ENCODE measurements at regions not wholly inside any gene's neighbourhood (a gene's known extent, or its start where the extent isn't known, plus 50 kb on each side); places are given as distances from the start of the nearest gene placed in this dataset.
"Not testable (repeated sequence)": the region's sequence is repeated elsewhere in the genome, so short reads cannot be mapped to it uniquely, and the experiment has no call there.

DNA sequence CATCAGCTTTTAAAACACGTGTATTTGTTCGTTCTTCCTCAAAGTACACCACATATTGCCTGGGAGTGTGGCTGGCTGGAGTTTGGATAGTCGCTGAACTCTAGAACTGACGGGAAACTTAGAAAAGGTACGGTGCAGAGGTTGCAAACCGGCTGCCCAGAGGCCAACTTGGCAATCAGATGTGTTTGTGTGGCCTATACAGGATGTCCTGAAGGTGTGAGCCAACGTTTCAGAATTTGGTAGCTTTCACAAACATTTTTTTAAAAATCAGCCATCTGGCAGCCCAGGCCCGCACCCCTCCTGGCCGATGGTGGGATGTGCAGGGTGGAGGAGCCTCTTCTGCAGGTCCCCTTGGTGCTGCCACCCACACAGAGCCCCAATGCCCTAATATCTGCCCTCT is 73.6 kb upstream of the SLC25A33 start:
- DNase-seq (ENCODE audit: low read depth, low spot score): no peak

DNA sequence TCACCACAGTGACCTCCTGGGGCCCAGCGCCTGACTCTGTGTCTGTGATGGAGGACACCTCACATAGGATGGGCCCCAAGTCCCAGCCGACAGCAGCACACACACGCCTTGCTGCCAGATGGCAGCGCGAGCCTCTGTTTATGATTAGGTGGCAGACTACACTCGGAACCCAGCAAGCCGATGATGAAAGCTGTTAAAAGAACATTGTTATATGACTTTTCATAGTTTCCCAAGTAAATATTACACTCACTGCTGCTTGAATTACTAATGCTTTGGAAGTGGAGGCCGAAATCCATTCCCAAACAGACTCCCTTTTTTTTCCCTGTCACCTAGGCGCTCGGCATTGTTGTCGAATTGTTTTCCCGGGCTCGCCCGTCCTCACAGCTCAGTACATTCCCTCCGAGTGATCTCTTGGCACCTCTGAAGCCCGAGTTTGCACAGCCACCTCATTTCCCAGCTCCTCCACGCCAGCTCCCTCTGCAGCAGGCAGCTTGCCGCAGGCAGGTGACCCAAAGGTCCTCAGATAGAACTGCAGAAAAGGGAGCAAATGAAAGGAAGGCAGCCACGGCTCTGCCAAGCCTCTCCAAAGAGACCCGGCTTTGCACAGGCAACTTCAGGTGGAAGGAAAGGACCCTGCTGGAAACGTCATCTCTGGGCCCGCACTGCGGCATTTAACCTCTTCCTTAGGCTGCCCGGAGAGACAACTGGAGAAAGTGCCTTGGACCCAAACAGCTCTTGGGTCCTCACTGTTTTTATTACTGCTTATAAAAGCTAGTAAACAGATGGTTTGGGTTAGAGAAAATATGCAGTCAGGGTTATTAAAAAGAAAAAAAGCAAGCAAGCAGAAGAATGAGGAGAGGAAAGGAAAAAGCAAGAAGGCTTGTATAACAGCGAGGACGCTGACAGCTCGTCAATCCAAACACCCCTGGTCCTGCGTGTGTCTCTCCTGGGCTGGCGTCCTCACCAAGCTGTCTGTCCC is 72.2 kb upstream of the SLC25A33 start:
- DNase-seq (ENCODE audit: low read depth, low spot score): no peak

DNA sequence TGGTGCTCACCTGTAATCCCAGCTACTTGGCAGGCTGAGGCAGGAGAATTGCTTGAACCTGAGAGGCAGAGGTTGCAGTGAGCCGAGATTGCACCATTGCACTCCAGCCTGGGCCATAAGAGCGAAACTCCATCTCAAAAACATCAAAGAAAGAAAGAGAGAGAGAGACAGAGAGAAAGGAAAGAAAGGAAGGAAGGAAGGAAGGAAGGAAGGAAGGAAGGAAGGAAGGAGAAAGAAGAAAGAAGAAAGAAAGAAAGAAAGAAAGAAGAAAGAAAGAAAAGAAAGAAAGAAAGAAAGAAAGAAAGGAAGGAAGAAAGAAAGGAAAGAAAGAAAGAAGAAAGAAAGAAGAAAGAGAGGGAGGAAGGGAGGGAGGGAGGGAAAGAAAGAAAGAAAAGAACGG is 69.4 kb upstream of the SLC25A33 start:
- not testable (repeated sequence) for DNase-seq (ENCODE audit: low read depth, low spot score)

DNA sequence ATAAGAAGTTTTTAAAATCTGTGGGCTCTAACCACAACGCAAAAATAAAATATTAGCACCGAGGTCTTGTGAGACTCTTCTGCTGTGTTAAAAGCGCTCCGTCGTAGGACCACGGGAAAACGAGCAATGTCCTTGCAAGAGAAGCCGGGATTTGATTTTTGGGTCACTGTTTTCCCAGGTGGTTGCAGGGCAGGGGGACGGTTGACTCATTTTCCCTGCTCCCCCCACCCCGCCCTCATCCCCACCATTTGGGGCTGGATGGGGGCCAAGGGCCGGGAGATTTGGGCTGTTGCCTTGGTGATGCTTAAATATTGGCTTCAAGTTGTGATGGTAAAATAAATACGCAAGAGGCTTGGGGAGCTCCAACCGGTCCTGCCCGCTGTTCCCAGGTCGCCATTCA is 67.6 kb upstream of the SLC25A33 start:
- no peak for DNase-seq (ENCODE audit: low read depth, low spot score)

DNA sequence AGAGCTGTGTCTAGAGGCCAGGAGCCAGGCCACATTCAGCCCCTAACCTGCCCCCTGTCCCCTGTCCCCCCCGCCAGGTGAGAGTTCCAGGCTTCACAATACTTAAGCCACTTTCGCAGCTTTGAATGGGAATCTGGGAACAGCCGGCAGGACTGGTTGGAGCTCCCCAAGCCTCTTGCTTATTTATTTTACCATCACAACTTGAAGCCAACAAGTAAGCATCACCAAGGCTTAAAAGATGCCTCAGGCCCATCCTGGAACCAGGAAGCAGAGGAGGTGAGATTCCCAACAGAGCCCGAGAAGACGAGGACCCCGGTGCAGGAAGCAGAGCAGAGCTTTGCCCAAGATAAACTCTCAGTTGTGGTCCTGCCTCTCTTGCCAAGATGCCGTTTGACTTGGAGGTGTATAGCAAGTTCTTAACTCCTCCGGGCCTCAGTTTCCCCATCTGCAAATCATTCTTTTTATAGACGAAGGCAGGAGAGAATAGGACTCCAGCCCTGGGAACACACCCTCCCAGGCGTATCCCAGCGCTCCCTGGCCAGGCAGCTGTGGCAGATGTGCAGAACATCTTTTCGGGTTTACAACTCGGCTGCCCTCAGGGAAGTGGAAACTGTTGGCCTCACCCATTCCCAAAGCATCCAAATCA is 66.8 kb upstream of the SLC25A33 start:
- no peak for DNase-seq (ENCODE audit: low read depth, low spot score)

DNA sequence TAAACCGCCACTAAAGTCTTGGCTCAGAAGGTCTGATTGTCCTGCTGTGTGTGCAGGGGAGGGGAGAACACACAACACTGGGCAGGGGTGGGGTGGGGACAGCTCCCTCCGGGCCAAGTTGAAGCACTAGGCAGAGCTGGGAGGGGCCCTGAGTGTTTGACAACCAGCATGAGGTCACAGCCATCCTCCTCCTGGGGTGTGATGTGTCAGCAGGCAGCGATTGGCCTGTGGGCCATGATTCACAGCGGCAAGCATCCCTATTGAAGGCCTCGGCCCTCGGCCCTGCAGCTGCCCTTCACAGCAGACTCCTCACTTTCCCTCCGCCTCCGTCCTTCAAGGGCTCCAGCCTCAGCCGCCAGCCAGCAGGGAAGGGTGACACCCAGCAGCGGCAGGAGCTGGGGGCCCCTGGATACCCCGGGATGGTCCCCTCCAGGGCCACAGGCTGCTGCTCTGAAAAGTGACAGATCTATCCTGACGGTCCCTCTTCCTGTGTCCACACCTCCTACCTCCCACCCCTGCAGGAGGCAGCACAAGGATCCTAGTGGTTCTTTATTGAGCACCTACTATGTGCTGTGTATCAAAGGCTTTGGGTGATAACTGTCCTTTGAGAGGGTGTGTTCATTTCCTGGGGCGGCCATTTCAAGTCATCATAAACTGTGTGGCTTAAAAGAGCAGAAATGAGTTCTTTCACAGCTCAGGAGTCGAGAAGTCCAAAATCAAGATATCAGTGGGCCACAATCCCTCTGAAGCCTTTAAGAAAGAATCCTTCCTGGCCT is 66.0 kb upstream of the SLC25A33 start:
- no peak for DNase-seq (ENCODE audit: low read depth, low spot score)

DNA sequence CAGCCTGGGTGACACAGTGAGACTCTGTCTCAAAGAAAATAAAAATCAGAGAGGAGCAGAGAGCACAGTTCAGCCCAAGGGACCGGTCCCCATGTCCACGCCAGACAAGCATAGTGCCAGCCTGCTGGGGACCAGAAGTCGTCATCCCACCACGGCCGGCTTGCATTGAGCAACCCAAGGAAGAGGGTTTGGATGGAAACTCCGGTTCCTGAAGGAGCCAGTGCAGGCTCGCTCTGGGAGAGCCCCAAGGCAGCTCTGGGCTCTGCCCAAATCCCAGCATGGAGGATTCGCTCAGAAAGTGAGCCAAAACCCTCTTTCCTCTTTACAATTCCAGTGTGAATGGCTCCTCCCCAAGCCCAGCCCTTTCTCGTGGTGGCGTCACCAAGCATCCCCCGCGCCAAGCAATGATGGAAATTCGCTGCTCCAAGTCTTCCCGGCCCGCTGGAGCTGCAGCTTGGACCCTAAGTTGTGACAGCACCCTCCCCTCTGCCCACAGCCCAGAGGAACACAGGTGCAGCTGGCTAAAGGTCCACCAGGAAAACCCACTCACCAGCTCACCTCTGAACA is 64.1 kb upstream of the SLC25A33 start:
- no peak for DNase-seq (ENCODE audit: low read depth, low spot score)

DNA sequence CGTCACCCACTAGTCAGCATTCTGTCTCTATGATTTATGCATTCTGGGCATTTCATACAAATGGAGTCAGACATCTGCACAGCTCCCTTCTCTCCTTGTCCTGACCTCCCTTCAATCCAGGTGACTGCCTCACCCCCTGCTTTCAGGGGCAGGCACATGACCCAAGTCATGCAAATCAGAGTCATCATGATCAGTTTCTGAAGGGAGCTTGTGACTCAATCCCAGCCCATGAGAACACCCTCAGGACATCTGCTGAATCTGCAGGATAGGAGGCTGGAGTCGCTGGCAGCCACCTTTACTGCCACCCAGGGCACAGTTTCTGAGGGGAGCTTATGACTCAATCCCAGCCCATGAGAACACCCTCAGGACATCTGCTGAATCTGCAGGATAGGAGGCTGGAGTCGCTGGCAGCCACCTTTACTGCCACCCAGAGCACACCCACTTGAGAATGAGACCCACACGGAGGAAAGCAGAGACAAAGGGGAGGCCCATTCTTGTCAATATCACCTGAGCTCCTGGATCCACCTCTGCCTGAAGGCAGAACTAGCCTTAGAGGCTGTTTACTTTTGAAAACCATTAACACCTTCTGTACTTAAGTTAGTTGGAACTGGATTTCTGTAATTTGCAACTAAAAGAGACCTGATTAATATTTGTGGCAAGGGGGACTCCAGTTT is 62.3 kb upstream of the SLC25A33 start:
- no peak for DNase-seq (ENCODE audit: low read depth, low spot score)

DNA sequence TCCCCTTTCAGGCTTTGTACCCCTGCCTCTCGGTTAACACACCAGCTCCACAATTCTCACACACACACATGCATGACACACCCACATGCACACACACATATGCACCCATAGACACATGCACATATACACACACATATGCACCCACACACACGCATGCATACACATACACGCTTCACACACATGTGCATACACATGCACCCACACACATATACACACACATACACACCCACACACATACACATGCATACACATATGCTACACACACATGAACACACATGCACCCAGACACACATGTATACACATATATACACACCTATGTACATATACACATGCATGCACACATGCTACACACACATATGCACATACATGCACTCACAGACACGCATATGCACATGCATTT is 61.7 kb upstream of the SLC25A33 start:
- DNase-seq (ENCODE audit: low read depth, low spot score): no peak

DNA sequence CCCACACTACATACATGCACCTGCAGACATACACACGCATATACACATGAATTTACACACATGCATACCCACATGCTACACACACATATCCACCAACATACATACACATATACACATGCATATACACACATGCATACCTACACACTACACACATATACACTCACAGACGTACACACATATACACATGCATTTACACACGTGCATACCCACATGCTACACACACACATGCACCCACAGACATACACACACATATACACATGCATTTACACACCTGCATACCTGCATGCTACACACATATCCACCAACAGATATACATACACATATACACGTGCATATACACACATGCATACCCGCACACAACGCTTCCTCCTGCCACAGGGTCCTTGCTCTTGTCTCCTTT is 61.2 kb upstream of the SLC25A33 start:
- no peak for DNase-seq (ENCODE audit: low read depth, low spot score)

DNA sequence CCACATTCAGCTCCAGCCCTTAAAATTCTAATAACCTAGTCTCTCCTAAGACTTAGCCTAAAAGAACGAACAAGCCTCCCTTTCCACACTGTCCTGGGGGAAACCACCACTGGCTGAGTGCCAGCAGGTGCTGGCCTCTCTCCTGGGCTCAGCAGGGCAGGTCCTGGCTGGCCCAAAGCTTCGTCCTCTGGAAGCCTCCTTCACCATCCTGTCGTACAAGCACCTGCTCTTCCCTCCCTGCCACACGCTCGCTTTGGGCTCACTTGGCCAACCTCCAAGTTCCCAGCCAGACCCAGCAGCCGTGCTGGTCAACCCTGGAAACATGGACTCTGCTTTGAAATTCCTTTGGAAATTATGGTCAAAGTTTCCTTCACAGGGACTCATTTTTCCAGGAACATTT is 58.2 kb upstream of the SLC25A33 start:
- DNase-seq (ENCODE audit: low read depth, low spot score): no peak

DNA sequence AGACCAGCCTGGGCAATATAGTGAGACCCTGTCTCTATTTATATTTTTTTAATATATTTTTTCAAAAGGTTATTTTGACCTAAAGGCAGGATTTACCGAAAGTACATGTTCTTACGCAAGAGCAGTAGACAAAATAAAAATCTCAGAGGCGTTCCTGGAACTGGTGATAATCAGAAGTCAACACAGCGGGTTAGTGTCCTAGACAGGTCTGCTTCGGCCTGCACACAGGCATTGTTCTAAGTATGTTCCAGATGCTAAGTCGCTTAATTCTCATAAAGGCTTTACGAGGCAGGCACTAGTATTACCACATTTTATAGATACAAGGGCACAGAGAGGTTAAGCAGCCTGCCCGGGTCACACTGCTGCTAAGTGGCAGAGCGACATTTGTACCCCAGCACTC is 56.9 kb upstream of the SLC25A33 start:
- no peak for DNase-seq (ENCODE audit: low read depth, low spot score)

DNA sequence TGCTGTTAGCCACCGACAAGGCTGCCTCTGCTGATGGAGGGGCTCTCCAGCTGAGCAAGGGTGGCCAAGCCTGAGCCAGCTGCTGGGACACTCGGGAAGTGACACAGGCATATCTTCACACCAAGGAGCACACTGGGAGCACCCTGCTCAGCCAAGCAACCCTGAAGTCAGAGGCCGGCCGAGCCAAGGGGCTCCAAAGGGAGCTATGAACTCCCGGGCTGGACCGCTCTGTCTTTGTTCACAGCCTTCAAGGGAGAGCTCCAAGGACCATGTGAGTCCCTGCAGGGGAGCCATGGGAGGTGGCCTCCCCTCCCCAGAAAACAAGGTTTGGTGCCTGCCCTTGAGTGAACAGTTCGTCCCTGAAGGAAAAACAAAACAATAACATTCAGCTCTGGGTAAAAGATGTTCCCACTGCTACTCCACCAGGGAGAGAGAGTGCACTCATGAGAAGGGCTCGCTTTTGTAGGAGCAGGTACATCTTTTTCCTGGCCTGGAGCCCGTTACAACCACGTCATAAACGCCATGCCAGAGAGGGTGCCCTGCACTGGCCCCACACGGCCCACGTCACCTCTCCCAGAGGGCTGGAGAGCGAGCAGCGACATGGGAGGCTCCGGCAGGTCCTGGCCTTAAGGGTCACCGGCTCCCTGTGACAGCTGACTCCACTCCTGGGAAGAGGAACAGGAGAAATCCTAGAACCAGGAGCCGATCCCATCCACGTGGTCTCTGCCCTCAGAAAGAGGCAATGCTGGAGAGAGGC is 56.3 kb upstream of the SLC25A33 start:
- no peak for DNase-seq (ENCODE audit: low read depth, low spot score)

DNA sequence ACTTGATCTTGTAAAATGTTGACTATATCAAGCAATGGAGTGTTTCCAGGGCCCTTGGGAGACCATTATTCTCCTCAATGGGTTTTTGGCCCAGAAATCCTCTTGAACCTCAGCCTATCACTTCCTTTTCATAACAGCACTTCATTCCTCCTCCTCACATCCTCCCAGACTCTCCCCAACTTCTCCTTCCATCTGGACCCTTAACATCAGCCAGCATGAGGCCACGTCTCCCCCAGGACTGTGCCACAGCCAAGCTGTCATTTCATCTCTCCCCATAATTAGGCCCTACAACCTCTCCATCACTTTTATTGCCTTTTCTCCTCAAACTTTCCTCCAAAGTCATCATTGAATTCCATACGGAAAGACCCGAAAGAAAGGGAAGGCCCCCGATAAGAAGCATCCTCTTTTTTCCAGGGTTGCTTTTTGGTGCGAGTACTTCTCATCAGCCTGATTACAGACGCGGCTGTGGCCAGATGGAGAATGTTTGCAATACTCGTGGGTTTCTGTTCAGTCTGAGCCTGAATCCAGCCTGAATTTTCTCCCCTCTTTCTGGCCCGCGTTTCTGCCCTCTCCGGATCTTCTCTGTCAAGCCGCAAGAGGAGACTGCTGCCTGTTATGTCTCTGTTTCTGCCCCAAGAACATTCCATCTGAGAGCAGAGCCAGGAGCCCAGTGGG is 52.7 kb upstream of the SLC25A33 start:
- DNase-seq (ENCODE audit: low read depth, low spot score): no peak

Data from activated naive CD8-positive, alpha-beta T cell treated with anti-CD3 and anti-CD28 coated beads, Interleukin-2, amount 50 U/mL, for 16 hours (primary cell).